K562 (cell line): ENCODE measurements at regions not wholly inside any gene's neighbourhood (a gene's known extent, or its start where the extent isn't known, plus 50 kb on each side); places are given as distances from the start of the nearest gene placed in this dataset.

Experiments
- ATAC-seq: fragments of 200-7000 bp; cut with Tn5 transposase; 3 replicates; pipeline ENCODE4 v1.9.1; 2020; ENCODE audit warnings: moderate library complexity
- BruUV-seq: library from RNA; stranded (reverse); fragments of 400-500 nt; replicated peaks from 2 replicates; lab custom pipeline; 2021; lab: Mats Ljungman, UMichigan
- CTCF ChIA-PET: fragments of 300-600 bp; formaldehyde crosslinking; extraction: SDS; loops from one replicate; lab custom pipeline; 2021; ENCODE audit warnings: low intra/inter-chr PET ratio; lab: Yijun Ruan, JAX
- POLR2A ChIA-PET: fragments of 300-600, 350-650 bp; sonication (Branson Sonifier 250); formaldehyde crosslinking; extraction: SDS; loops from one replicate; lab custom pipeline; 2021; ENCODE audit warnings: antibody characterized with exemption, inconsistent platforms; lab: Yijun Ruan, JAX
- DNase-seq, 4 experiments: peaks; one replicate each; pipeline versions ENCODE4 v3.0.0 to v3.0.0-alpha.2; 2011 to 2018; ENCODE audit warnings: low spot score in 3 of 4, mixed read lengths in 3 of 4; ENCODE audit errors: extremely low read depth in 1 of 4
- FAIRE-seq: peaks from 2 replicates; lab custom pipeline; 2011; peaks lifted over from hg19 to GRCh38; lab: Jason Lieb, UNC
- H2AFZ ChIP-seq: 2 replicates; pipeline ENCODE4 v1.6.0; 2011; ENCODE audit warnings: low read depth, low read length, control low read depth, inconsistent platforms
- H3K27ac ChIP-seq: fragments of 200-600 bp; 3 replicates; pipeline ENCODE4 v1.8.0; 2011; ENCODE audit warnings: low read depth, mild to moderate bottlenecking, control low read depth, inconsistent platforms, low read length, moderate library complexity, mixed read lengths; ENCODE audit errors: extremely low read depth
- H3K27me3 ChIP-seq, 2 experiments: fragments of 300-600 bp in 1 of 2; 2 replicates in 1 of 2; 3 replicates in 1 of 2; pipeline versions ENCODE4 v1.6.0 to v1.8.0; 2011; ENCODE audit warnings: inconsistent platforms in 2 of 2, low read length in 2 of 2, mild to moderate bottlenecking in 1 of 2, mixed read lengths in 1 of 2, moderate library complexity in 1 of 2; ENCODE audit not compliant: control insufficient read depth in 2 of 2, insufficient read depth in 2 of 2
- H3K36me3 ChIP-seq: fragments of 300-600 bp; 3 replicates; pipeline ENCODE4 v1.8.0; 2011; ENCODE audit warnings: mild to moderate bottlenecking, low read length, inconsistent platforms; ENCODE audit not compliant: control insufficient read depth, insufficient read depth
- H3K4me1 ChIP-seq, 2 experiments: fragments of 200-600 bp in 1 of 2; replicated peaks in 1 of 2; 2 replicates in 1 of 2; 3 replicates in 1 of 2; pipeline versions ENCODE4 v1.5.1 to v1.8.0; 2011; ENCODE audit warnings: inconsistent platforms in 2 of 2, low read length in 2 of 2, mild to moderate bottlenecking in 1 of 2, mixed read lengths in 1 of 2, moderate library complexity in 1 of 2; ENCODE audit not compliant: control insufficient read depth in 2 of 2, insufficient read depth in 2 of 2
- H3K4me2 ChIP-seq: 2 replicates; pipeline ENCODE4 v1.6.1; 2011; ENCODE audit warnings: low read length, control low read depth, inconsistent platforms, mixed read lengths; ENCODE audit not compliant: insufficient read depth
- H3K4me3 ChIP-seq: fragments of 200-600 bp; sonication (generic), shearing (Covaris generic); 2 replicates; pipeline ENCODE4 v1.5.1; 2016; ENCODE audit warnings: control low read depth, inconsistent platforms
- H3K79me2 ChIP-seq: fragments of 200-600 bp; 3 replicates; pipeline ENCODE4 v1.8.0; 2011; ENCODE audit warnings: low read length, inconsistent platforms; ENCODE audit not compliant: control insufficient read depth, insufficient read depth
- H3K9ac ChIP-seq, 2 experiments: 2 replicates each; pipeline versions ENCODE4 v1.6.0 to v1.6.1; 2011; ENCODE audit warnings: low read depth in 2 of 2, low read length in 2 of 2, control low read depth in 1 of 2, inconsistent platforms in 1 of 2, mild to moderate bottlenecking in 1 of 2, mixed read lengths in 1 of 2; ENCODE audit not compliant: insufficient read depth in 1 of 2
- H3K9me1 ChIP-seq: one replicate; pipeline ENCODE4 v1.6.0; 2011; ENCODE audit warnings: inconsistent platforms, mild to moderate bottlenecking, low read length, moderate library complexity; ENCODE audit not compliant: control insufficient read depth, insufficient read depth
- H3K9me3 ChIP-seq: replicated peaks from 2 replicates; pipeline ENCODE4 v1.5.1; 2011; ENCODE audit warnings: low read depth, low read length, inconsistent platforms; ENCODE audit not compliant: control insufficient read depth, insufficient read depth
- H4K20me1 ChIP-seq: replicated peaks from 2 replicates; pipeline ENCODE4 v1.6.1; 2011; ENCODE audit warnings: low read length, inconsistent platforms, mixed read lengths; ENCODE audit not compliant: control insufficient read depth, insufficient read depth
- CEBPG ChIP-seq, 3 experiments: fragments of 200-800 bp in 1 of 3; sonication (Bioruptor generic) in 1 of 3; sonication (generic) in 1 of 3; formaldehyde crosslinking in 1 of 3; IDR thresholded peaks in 2 of 3; conservative IDR thresholded peaks in 1 of 3; 2 replicates each; pipeline versions ENCODE4 v1.6.1 to v1.8.0; 2016 to 2022; ENCODE audit warnings: missing compliant biosample characterization in 2 of 3, missing genetic modification characterization in 2 of 3, mild to moderate bottlenecking in 1 of 3, missing genetic modification reagents in 1 of 3
- E2F4 ChIP-seq: sonication (generic); formaldehyde crosslinking; IDR thresholded peaks from 2 replicates; pipeline ENCODE4 v1.8.0; 2022; ENCODE audit warnings: mild to moderate bottlenecking, low read depth, missing genetic modification reagents
- E4F1 ChIP-seq: fragments of 250-450 bp; sonication (Bioruptor Pico); IDR thresholded peaks from 2 replicates; pipeline ENCODE4 v1.5.0; 2021; ENCODE audit warnings: mild to moderate bottlenecking, borderline replicate concordance
- EHMT2 ChIP-seq: fragments of 450-650 bp; IDR thresholded peaks from 2 replicates; pipeline ENCODE4 v1.6.1; 2018; ENCODE audit warnings: antibody characterized with exemption
- JUND ChIP-seq, 2 experiments: IDR thresholded peaks; 2 replicates in 1 of 2; 3 replicates in 1 of 2; pipeline ENCODE4 v1.6.1; 2011; ENCODE audit warnings: borderline replicate concordance in 2 of 2, low read depth in 2 of 2, low read length in 2 of 2, improper control_type of control experiment in 1 of 2, missing biosample characterization in 1 of 2, missing genetic modification characterization in 1 of 2, missing genetic modification reagents in 1 of 2
- LARP7 ChIP-seq: fragments of 450-650 bp; IDR thresholded peaks from 2 replicates; pipeline ENCODE4 v1.6.1; 2016
- LEF1 ChIP-seq: fragments of 450-650 bp; IDR thresholded peaks from 2 replicates; pipeline ENCODE4 v1.6.1; 2016; ENCODE audit warnings: mild to moderate bottlenecking
- RAD51 ChIP-seq: fragments of 450-650 bp; IDR thresholded peaks from 2 replicates; pipeline ENCODE4 v1.7.1; 2016; ENCODE audit warnings: low read depth, mild to moderate bottlenecking, borderline replicate concordance
- RBM15 ChIP-seq: fragments of 200-400 bp; formaldehyde crosslinking; IDR thresholded peaks from 2 replicates; pipeline ENCODE4 v1.6.1; 2018; ENCODE audit warnings: mild to moderate bottlenecking, low read length, moderate library complexity; ENCODE audit not compliant: insufficient read depth
- SIRT6 ChIP-seq: IDR thresholded peaks from one replicate; pipeline ENCODE4 v1.6.1; 2012; ENCODE audit warnings: low read depth, mild to moderate bottlenecking, control low read depth, inconsistent platforms, low read length, moderate library complexity
- STAG1 ChIP-seq: sonication (generic); formaldehyde crosslinking; IDR thresholded peaks from 2 replicates; pipeline ENCODE4 v1.5.0; 2020; ENCODE audit warnings: missing genetic modification reagents, borderline replicate concordance
- STAT5A ChIP-seq: IDR thresholded peaks from 2 replicates; pipeline ENCODE4 v1.6.1; 2012; ENCODE audit warnings: low read length, inconsistent platforms, borderline replicate concordance
- UBTF ChIP-seq, 2 experiments: IDR thresholded peaks; 2 replicates each; pipeline ENCODE4 v1.6.1; 2012; ENCODE audit warnings: improper control_type of control experiment in 2 of 2, low read depth in 2 of 2, low read length in 2 of 2, borderline replicate concordance in 1 of 2
- ZBED1 ChIP-seq: IDR thresholded peaks from 2 replicates; pipeline ENCODE4 v1.6.1; 2014
- ZNF449 ChIP-seq: fragments of 250-450 bp; sonication (Bioruptor Pico); IDR thresholded peaks from 2 replicates; pipeline ENCODE4 v1.8.0; 2022; ENCODE audit warnings: moderate library complexity, mild to moderate bottlenecking, inconsistent platforms
- ZNF584 ChIP-seq: fragments of 200-800 bp; sonication (Bioruptor generic); IDR thresholded peaks from 2 replicates; pipeline ENCODE4 v1.6.1; 2016; ENCODE audit warnings: low read depth, mild to moderate bottlenecking, missing genetic modification characterization, missing compliant biosample characterization
- in situ Hi-C: fragments of 300-500 bp; cut with MboI; formaldehyde crosslinking; loops from 4 replicates; pipeline ENCODE4 v1.15.0; 2018; ENCODE audit warnings: inconsistent platforms, mixed read lengths
- intact Hi-C: fragments of 100-400 bp; cut with micrococcal nuclease; formaldehyde crosslinking; loops from 2 replicates; pipeline ENCODE4 v1.14.2; 2022

GRCh38 chr3:99483841-99484240 is 154.6 kb upstream of the COL8A1 start:
- no TSS peak for BruUV-seq
- H3K9me1 ChIP-seq: no peaks in the 10 kb centered on the region
- CTCF ChIA-PET: no interaction called here
- H3K4me3 ChIP-seq: no peak overlapping the region
- TF ChIP-seq EHMT2: no peak
- TF ChIP-seq E2F4: no peak
- no peak for TF ChIP-seq STAT5A
- TF ChIP-seq RBM15: no peak
- TF ChIP-seq UBTF (IDR thresholded peaks at IDR 0.05; ENCODE audit: borderline replicate concordance in 1 of 2, low read depth in 2 of 2, low read length in 2 of 2): no peak
- TF ChIP-seq LEF1: no peak
- no peak for TF ChIP-seq LARP7
- TF ChIP-seq JUND (IDR thresholded peaks at IDR 0.05; ENCODE audit: borderline replicate concordance, low read depth, low read length): no peak
- TF ChIP-seq JUND (tag; IDR thresholded peaks at IDR 0.05; ENCODE audit: borderline replicate concordance, low read depth, low read length): no peak
- TF ChIP-seq CEBPG (CRISPR knock-in tag; IDR thresholded peaks at IDR 0.05): no peak
- TF ChIP-seq CEBPG (tag; conservative IDR thresholded peaks at IDR 0.05 in 1 of 2, IDR thresholded peaks at IDR 0.05 in 1 of 2): no peak
- no peak for TF ChIP-seq STAG1 (CRISPR knock-in tag)
- TF ChIP-seq E4F1 (CRISPR knock-in tag): no peak
- TF ChIP-seq ZNF449 (CRISPR knock-in tag): no peak
- TF ChIP-seq ZBED1: no peak
- TF ChIP-seq ZNF584: no peak
- no peak for TF ChIP-seq RAD51
- no peak for TF ChIP-seq SIRT6
- TF ChIP-seq, all 486 proteins: peak for 0
- Histone ChIP-seq H3K9me3 (no peaks in the 10 kb centered on the region), H2AFZ (no peak overlapping the region), H3K27me3 (no peaks in the 10 kb centered on the region), H3K4me2 (no peak overlapping the region), H4K20me1 (no peaks in the 10 kb centered on the region), H3K27ac (no peak overlapping the region), H3K9ac (no peak overlapping the region), H3K79me2 (no peaks in the 10 kb centered on the region), H3K4me1 (no peaks in the 10 kb centered on the region), H3K36me3 (no peaks in the 10 kb centered on the region)
- no peak for FAIRE-seq
- DNase-seq: no peak
- in situ Hi-C loops: no loop called here
- POLR2A ChIA-PET: no interaction called here
- no peak for ATAC-seq
- intact Hi-C loops: no loop called here
